ENCODE measurements at regions not wholly inside any gene's neighbourhood (a gene's known extent, or its start where the extent isn't known, plus 50 kb on each side); places are given as distances from the start of the nearest gene placed in this dataset.

- 23 to 73% methylated on average over 11 of the region's 11 CpGs for WGBS, 2 donors
- Histone ChIP-seq H3K36me3 (no peaks in the 10 kb centered on the region), H3K9me3 (no peaks in the 10 kb centered on the region), H3K4me1 (no peaks in the 10 kb centered on the region), H3K27me3 (peaks cover 0 to 53% (median 17%) of the 10 kb centered on the region in 3 donors), H3K4me3 (no peak overlapping the region), H3K27ac (no peak overlapping the region)
- no peak for DNase-seq
- intact Hi-C loops (cut with DNase I) = no loop called here
- TF ChIP-seq POLR2AphosphoS5 (IDR thresholded peaks at IDR 0.05) = no peak
- TF ChIP-seq, protein P1, sequence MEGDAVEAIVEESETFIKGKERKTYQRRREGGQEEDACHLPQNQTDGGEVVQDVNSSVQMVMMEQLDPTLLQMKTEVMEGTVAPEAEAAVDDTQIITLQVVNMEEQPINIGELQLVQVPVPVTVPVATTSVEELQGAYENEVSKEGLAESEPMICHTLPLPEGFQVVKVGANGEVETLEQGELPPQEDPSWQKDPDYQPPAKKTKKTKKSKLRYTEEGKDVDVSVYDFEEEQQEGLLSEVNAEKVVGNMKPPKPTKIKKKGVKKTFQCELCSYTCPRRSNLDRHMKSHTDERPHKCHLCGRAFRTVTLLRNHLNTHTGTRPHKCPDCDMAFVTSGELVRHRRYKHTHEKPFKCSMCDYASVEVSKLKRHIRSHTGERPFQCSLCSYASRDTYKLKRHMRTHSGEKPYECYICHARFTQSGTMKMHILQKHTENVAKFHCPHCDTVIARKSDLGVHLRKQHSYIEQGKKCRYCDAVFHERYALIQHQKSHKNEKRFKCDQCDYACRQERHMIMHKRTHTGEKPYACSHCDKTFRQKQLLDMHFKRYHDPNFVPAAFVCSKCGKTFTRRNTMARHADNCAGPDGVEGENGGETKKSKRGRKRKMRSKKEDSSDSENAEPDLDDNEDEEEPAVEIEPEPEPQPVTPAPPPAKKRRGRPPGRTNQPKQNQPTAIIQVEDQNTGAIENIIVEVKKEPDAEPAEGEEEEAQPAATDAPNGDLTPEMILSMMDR (IDR thresholded peaks at IDR 0.05) = no peak
- no peak for TF ChIP-seq POLR2A (IDR thresholded peaks at IDR 0.05)
- TF ChIP-seq EP300 (IDR thresholded peaks at IDR 0.05) = no peak
Measured at GRCh38 chr17:73782641-73783381, 138.6 kb upstream of the SDK2 start.

DNA sequence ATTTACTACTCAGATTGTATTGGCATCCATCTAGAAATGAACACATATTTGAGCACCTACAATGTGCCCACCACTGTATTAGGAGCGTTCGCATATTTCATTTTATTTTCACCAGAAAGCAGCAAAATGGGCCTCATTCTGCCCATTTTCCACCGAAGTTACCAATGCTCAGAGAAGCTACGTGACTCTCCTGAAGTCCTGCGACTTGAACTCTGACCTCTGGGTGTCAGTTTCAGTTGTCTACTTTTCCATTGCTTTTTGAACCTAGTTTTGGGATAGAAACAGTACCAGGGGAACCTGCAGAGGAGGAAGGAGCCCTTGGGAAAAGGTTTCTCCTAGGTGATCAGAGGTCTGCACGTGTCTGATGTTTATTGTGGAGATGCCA is 139.1 kb upstream of the SDK2 start:
- Histone ChIP-seq H3K4me1 (no peaks in the 10 kb centered on the region), H3K4me3 (no peak overlapping the region), H3K27ac (no peak overlapping the region), H3K36me3 (no peaks in the 10 kb centered on the region), H3K27me3 (peaks cover 0 to 55% (median 17%) of the 10 kb centered on the region in 3 donors), H3K9me3 (no peaks in the 10 kb centered on the region)
- intact Hi-C loops (cut with DNase I) = no loop called here
- TF ChIP-seq, protein P1 (IDR thresholded peaks at IDR 0.05) = no peak
- TF ChIP-seq EP300 (IDR thresholded peaks at IDR 0.05) (no peak), POLR2A (IDR thresholded peaks at IDR 0.05) (no peak), POLR2AphosphoS5 (IDR thresholded peaks at IDR 0.05) (no peak)
- 53 to 80% methylated on average over 6 of the region's 6 CpGs for WGBS, 2 donors
- no peak for DNase-seq

DNA sequence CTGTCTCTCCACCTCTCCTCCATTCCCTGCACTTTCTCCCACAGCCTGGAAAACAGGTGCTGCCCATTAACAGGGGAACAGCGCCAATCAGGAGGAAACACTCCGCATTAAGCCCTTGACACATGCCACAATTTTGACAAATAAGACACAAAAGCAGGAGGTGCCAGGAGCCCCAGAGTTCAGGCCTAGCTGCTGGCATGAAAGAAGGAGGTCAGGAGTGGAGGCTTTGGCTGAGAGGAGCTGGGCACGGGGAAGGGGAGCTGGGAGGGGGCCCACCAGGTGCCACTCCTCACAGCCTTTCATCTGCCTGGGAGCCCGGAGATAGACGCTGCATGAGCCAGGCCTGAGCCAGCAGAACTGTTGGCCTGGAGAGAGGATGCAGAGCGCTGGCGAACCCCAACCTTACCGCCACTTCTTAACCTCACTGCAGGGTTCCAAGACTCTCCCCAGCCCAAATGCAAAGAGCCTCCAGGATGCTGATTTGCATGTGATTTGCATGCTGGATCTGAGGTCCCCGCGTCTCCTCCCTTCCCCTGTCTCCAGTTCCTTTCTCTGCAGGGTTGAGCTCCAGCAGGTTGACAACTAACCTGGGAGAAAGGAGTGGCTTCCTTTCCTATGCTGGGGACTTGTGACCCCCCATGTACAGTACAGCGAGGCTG is 139.8 kb upstream of the SDK2 start:
- DNase-seq = no peak
- intact Hi-C loops (cut with DNase I) = no loop called here
- H3K27me3 ChIP-seq = peaks cover 0 to 55% (median 17%) of the 10 kb centered on the region in 3 donors
- H3K9me3 ChIP-seq = no peaks in the 10 kb centered on the region
- H3K36me3 ChIP-seq = no peaks in the 10 kb centered on the region
- 89 to 92% methylated on average over 11 of the region's 11 CpGs for WGBS, 2 donors
- H3K27ac ChIP-seq = no peak overlapping the region
- H3K4me3 ChIP-seq = no peak overlapping the region
- no peaks in the 10 kb centered on the region for H3K4me1 ChIP-seq
- TF ChIP-seq EP300 (IDR thresholded peaks at IDR 0.05) (no peak), POLR2A (IDR thresholded peaks at IDR 0.05) (no peak), POLR2AphosphoS5 (IDR thresholded peaks at IDR 0.05) (no peak)
- TF ChIP-seq, protein P1 (IDR thresholded peaks at IDR 0.05) = no peak

GRCh38 chr17:73785496-73785895 is 141.3 kb upstream of the SDK2 start:
- TF ChIP-seq, protein P1 (IDR thresholded peaks at IDR 0.05) = no peak
- no peak for TF ChIP-seq POLR2AphosphoS5 (IDR thresholded peaks at IDR 0.05)
- Histone ChIP-seq H3K36me3 (no peaks in the 10 kb centered on the region), H3K27ac (no peak overlapping the region), H3K9me3 (no peaks in the 10 kb centered on the region), H3K27me3 (peaks cover 0 to 55% (median 17%) of the 10 kb centered on the region in 3 donors), H3K4me3 (no peak overlapping the region), H3K4me1 (no peaks in the 10 kb centered on the region)
- WGBS, 2 donors = 50 to 67% methylated on average over 12 of the region's 12 CpGs
- intact Hi-C loops (cut with DNase I) = no loop called here
- no peak for DNase-seq
